ENCODE measurements at regions not wholly inside any gene's neighbourhood (a gene's known extent, or its start where the extent isn't known, plus 50 kb on each side); places are given as distances from the start of the nearest gene placed in this dataset.
A peak's percentile ranks its signal among the peaks of the same experiment; 100 is the strongest.

DNA sequence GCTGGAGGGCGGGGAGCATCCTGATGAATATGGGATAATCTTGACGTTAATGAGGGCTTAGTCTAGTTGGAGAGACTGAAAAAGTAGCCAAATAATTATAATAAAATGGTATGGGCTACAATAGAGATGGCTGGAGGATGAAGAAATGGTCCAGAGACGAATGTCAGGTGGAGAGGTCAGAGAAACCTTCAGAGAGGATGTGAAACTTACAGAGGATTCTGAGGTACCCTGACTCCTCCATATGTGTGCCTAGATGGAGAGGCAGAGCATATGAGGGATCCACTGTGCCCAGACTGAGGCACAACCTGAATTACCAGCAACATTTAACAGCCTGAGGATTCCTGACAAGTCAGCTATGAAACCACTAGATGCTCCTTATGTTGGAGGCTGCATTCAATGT is 417.0 kb downstream of the ATP23 start:
- Histone ChIP-seq H3K9ac (ENCODE audit: low read depth, low read length) (no peak overlapping the region; the same call in 1 of the 2 replicates), H3K4ac (ENCODE audit: low read depth, low read length) (peak overlapping the region; percentile 70), H3K56ac (ENCODE audit: extremely low read depth, insufficient read depth, low read length) (no peak overlapping the region), H4K8ac (ENCODE audit: low read depth in 2 of 2, low read length in 2 of 2) (peak overlapping the region in 1 of 2 experiments; percentile 39; a peak in 1 of 4 replicates), H3K4me1 (ENCODE audit: control insufficient read depth, insufficient read depth, low read length) (peaks cover 8% of the 10 kb centered on the region), H4K91ac (ENCODE audit: insufficient read depth, low read depth, low read length) (peak overlapping the region; percentile 23; the same call in 1 of the 2 replicates), H3K79me1 (ENCODE audit: low read depth in 1 of 2, low read length in 2 of 2) (no peaks in the 10 kb centered on the region), H3K18ac (ENCODE audit: low read depth, low read length) (peak overlapping the region; percentile 33; the same call in 1 of the 2 replicates), H3K9me1 (ENCODE audit: insufficient read depth, low read length) (peaks cover 7% of the 10 kb centered on the region; the same call in 1 of the 2 replicates), H2BK120ac (ENCODE audit: low read depth, low read length) (peak overlapping the region; percentile 34; the same call in 1 of the 2 replicates), H4K20me1 (ENCODE audit: insufficient read depth, low read length) (no peaks in the 10 kb centered on the region), H3K23ac (ENCODE audit: low read depth, low read length) (no peak overlapping the region), H2BK15ac (ENCODE audit: low read depth, low read length) (no peak overlapping the region; the same call in 2 of the 3 replicates), H2BK20ac (ENCODE audit: low read depth, low read length) (peak overlapping the region; percentile 65; the same call in 1 of the 2 replicates), H2AK9ac (replicated peaks; ENCODE audit: low read depth, low read length, poor library complexity) (no peak overlapping the region), H3K9me3 (ENCODE audit: control insufficient read depth, insufficient read depth, low read length) (no peaks in the 10 kb centered on the region), H2AFZ (replicated peaks; ENCODE audit: low read length, poor library complexity) (no peak overlapping the region), H2AK5ac (ENCODE audit: low read depth, low read length) (0 out of 2 replicates have a peak overlapping the region, but pooled peaks have one; percentile 45), H3K4me2 (ENCODE audit: low read depth, low read length) (no peak overlapping the region; the same call in 1 of the 2 replicates), H4K5ac (ENCODE audit: low read depth, low read length) (peak overlapping the region; percentile 57), H3K36me3 (ENCODE audit: control insufficient read depth, insufficient read depth, low read length) (no peaks in the 10 kb centered on the region), H3K4me3 (ENCODE audit: insufficient read depth, low read depth, low read length) (no peak overlapping the region), H2BK5ac (ENCODE audit: low read depth, low read length, poor library complexity, severe bottlenecking) (no peak overlapping the region), H3K27me3 (ENCODE audit: control insufficient read depth, insufficient read depth, low read length) (no peaks in the 10 kb centered on the region), H3K27ac (ENCODE audit: insufficient read depth, low read length) (peak overlapping the region; percentile 62; the same call in 1 of the 2 replicates), H3K14ac (replicated peaks; ENCODE audit: low read depth, low read length) (no peak overlapping the region; the same call in 1 of the 2 replicates)
- TF ChIP-seq SMC3 (IDR thresholded peaks at IDR 0.05; ENCODE audit: low read depth, low read length) (no peak), RAD21 (IDR thresholded peaks at IDR 0.05; ENCODE audit: low read length) (no peak), CHD1 (IDR thresholded peaks at IDR 0.05; ENCODE audit: low read depth, low read length) (no peak), NFE2L2 (IDR thresholded peaks at IDR 0.05; ENCODE audit: low read depth, low read length) (no peak), FOS (IDR thresholded peaks at IDR 0.05; ENCODE audit: low read depth, low read length) (no peak), CEBPB (IDR thresholded peaks at IDR 0.05; ENCODE audit: low read depth, low read length) (no peak), POLR2A (IDR thresholded peaks at IDR 0.05; ENCODE audit: low read depth, low read length) (no peak), BHLHE40 (IDR thresholded peaks at IDR 0.05; ENCODE audit: low read depth, low read length) (no peak), MAZ (IDR thresholded peaks at IDR 0.05; ENCODE audit: borderline replicate concordance, low read depth, low read length) (no peak), MXI1 (IDR thresholded peaks at IDR 0.05; ENCODE audit: borderline replicate concordance, low read depth, low read length) (no peak), MAFK (IDR thresholded peaks at IDR 0.05; ENCODE audit: low read depth, low read length) (no peak), RFX5 (IDR thresholded peaks at IDR 0.05; ENCODE audit: low read depth, low read length) (no peak), RCOR1 (IDR thresholded peaks at IDR 0.05; ENCODE audit: insufficient replicate concordance, low read length) (no peak)
- TF ChIP-seq, protein P1, sequence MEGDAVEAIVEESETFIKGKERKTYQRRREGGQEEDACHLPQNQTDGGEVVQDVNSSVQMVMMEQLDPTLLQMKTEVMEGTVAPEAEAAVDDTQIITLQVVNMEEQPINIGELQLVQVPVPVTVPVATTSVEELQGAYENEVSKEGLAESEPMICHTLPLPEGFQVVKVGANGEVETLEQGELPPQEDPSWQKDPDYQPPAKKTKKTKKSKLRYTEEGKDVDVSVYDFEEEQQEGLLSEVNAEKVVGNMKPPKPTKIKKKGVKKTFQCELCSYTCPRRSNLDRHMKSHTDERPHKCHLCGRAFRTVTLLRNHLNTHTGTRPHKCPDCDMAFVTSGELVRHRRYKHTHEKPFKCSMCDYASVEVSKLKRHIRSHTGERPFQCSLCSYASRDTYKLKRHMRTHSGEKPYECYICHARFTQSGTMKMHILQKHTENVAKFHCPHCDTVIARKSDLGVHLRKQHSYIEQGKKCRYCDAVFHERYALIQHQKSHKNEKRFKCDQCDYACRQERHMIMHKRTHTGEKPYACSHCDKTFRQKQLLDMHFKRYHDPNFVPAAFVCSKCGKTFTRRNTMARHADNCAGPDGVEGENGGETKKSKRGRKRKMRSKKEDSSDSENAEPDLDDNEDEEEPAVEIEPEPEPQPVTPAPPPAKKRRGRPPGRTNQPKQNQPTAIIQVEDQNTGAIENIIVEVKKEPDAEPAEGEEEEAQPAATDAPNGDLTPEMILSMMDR (conservative IDR thresholded peaks at IDR 0.05; ENCODE audit: low read depth, low read length), result no peak
- TF ChIP-seq, protein P2, sequence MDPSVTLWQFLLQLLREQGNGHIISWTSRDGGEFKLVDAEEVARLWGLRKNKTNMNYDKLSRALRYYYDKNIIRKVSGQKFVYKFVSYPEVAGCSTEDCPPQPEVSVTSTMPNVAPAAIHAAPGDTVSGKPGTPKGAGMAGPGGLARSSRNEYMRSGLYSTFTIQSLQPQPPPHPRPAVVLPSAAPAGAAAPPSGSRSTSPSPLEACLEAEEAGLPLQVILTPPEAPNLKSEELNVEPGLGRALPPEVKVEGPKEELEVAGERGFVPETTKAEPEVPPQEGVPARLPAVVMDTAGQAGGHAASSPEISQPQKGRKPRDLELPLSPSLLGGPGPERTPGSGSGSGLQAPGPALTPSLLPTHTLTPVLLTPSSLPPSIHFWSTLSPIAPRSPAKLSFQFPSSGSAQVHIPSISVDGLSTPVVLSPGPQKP (IDR thresholded peaks at IDR 0.05; ENCODE audit: borderline replicate concordance, low read depth, low read length), result no peak
- TF ChIP-seq, protein P3, sequence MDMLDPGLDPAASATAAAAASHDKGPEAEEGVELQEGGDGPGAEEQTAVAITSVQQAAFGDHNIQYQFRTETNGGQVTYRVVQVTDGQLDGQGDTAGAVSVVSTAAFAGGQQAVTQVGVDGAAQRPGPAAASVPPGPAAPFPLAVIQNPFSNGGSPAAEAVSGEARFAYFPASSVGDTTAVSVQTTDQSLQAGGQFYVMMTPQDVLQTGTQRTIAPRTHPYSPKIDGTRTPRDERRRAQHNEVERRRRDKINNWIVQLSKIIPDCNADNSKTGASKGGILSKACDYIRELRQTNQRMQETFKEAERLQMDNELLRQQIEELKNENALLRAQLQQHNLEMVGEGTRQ (IDR thresholded peaks at IDR 0.05; ENCODE audit: low read depth, low read length), result no peak
- WGBS, 2 experiments (ENCODE audit: extremely low coverage in 2 of 2, insufficient read length in 1 of 2), result 70% methylated on average over 2 of the region's 3 CpGs; no CpG with 5 or more reads in 1 of the 2 experiments
- dilution Hi-C loops (cut with HindIII; ENCODE audit: low sequenced_read_pairs, unreplicated experiment) (no loop called here), intact Hi-C loops (cut with micrococcal nuclease) (no loop called here), in situ Hi-C loops (cut with MboI; ENCODE audit: low sequenced_read_pairs) (loop anchor here (10.0 kb wide), 1 partner anchor 374 kb away; no protein-coding TSS in a partner anchor)
- no TSS peak for BruUV-seq (replicated peaks)
- ChIA-PET CTCF (interaction anchor here (0.6 to 1.1 kb wide), 2 partner anchors 10 to 452 kb away, joined by 4 read pairs; no protein-coding TSS in a partner anchor), POLR2A (ENCODE audit: unreplicated experiment) (no interaction called here)
- DNase-seq (no peak), ATAC-seq (ENCODE audit: low read depth) (no peak; the same call in 1 of the 2 replicates)
